SIG-M5 (cell line): ENCODE measurements at regions not wholly inside any gene's neighbourhood (a gene's known extent, or its start where the extent isn't known, plus 50 kb on each side); places are given as distances from the start of the nearest gene placed in this dataset.
"Not testable (repeated sequence)": the region's sequence is repeated elsewhere in the genome, so short reads cannot be mapped to it uniquely, and the experiment has no call there.

Experiments
- DNase-seq: peaks from one replicate; lab custom pipeline; 2025; lab: John Stamatoyannopoulos, UW

- no peak for DNase-seq
Observed at GRCh38 chr10:27388761-27389399, 115.2 kb upstream of the RAB18 start.

- DNase-seq, result no peak
Observed at GRCh38 chr10:27383595-27384542, 120.2 kb upstream of the RAB18 start.

DNA sequence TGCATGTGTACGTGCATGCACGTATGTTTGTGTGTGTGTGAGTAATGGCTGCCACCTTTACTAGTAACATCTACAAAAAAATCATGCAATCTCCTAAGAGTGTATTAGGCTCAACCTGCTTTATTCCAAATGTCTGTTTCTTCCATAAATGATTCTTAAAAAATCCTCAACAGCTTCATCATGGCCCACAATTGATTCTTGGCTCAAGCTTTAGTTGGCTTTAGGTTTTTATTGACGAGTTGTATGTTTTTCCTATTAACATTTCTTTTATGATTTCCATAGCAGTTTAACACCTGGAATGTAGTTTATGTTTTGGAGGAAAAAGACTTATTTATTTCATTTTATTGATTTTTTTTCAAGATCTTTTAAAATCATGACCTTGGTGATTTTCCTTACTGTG is 121.9 kb upstream of the RAB18 start:
- DNase-seq, result no peak

DNA sequence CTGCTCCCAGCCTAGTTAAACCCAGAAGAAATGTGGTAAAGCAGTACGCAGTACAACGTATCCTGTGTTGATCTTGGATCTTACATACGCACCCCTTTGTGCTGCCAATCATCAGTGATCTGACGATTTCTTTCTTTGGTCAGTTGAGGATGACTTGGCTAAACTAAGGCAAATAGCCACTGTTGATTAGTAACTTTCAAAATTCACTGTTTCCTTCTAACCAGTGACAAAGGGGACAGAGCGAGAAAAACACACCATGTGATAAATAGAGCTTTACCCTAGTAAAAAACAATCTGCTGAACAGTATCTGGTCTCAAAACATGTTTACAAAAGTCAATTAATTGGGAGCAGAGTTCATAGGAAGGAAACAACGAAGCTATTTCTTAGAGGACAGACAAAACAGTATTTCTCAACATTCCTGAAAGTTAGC is 123.2 kb upstream of the RAB18 start:
- DNase-seq, result no peak

GRCh38 chr10:27379041-27379440 is 125.1 kb upstream of the RAB18 start:
- DNase-seq, result not testable (repeated sequence)

DNA sequence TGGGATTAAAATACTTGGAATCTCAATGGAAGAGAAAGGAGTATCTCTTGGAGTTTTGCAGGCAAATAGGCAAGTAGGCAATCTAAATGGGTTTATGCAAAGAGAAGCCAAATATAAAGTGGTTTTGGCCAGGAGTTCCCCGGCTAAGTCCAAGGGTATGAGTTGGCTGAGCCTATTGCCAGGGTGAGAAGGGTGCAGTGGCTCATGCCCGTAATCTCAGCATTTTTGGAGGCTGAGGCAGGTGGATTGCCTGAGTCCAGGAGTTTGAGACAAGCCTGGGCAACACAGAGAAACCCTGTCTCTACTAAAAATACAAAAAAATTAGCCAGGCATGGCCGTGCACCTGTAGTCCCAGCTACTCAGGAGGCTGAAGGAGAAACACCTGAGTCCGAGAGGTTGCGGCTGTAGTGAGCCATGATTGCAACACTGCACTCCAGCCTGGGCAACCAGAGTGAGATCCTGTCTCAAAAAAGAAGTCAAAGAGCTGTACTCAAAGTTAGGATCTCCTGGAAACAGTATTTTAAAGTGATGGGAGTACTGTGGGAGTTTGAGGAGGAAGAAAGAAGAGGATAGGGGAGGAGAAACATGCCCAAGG is 130.4 kb upstream of the RAB18 start:
- DNase-seq, result no peak

GRCh38 chr10:27372095-27372494 is 131.5 kb upstream of the ACBD5 start:
- no peak for DNase-seq

- DNase-seq, result not testable (repeated sequence)
Observed at GRCh38 chr10:27371375-27371774, 130.8 kb upstream of the ACBD5 start.

DNA sequence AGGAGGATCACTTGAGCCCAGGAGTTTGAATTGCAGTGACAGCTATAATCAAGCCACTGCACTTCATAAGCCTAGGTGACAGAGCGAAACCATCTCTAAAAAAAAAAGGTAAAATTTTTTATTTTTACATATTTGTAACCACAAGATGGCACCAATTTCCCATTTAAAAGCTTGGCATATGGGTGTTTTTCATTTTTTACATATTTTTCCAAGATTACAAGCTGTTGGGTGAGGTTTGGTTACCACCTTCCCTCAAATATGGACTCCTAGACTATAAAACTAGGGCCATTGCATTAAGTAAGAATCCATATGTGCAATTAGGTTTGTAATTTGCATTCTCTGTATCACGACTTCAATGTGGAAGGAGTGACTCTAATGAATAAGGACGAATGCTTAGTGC is 129.3 kb upstream of the ACBD5 start:
- DNase-seq, result no peak

GRCh38 chr10:27368706-27369105 is 128.1 kb upstream of the ACBD5 start:
- no peak for DNase-seq

GRCh38 chr10:27366769-27367168 is 126.2 kb upstream of the ACBD5 start:
- DNase-seq, result no peak

- no peak for DNase-seq
Observed at GRCh38 chr10:27364028-27364427, 123.4 kb upstream of the ACBD5 start.

DNA sequence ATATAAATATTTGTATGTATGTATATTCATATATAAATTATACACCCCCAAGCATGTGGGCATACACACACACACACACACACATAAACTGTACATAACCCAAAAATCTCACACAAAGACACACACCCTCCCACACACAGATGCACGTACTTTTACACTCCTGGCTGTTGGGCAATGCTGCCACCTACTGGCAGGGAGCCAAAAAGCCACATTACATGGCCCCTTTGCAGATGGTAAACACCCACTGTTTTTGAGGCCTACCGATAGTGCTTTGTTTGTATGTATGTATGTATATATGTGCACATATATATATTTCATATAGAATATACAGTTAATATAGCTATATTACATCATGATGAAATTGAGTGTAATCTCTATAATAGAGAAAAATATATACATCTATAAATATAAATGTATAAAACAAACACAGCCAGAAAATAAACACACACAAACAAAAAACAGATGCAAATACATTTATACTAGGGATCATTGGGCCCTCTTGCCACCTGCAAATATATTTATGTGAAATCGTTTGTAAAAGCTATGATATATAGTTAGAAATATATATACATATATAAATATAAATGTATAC is 120.1 kb upstream of the ACBD5 start:
- DNase-seq, result no peak

- DNase-seq, result no peak
Observed at GRCh38 chr10:27359792-27360355, 119.3 kb upstream of the ACBD5 start.

- DNase-seq, result no peak
Observed at GRCh38 chr10:27356738-27357137, 116.1 kb upstream of the ACBD5 start.

DNA sequence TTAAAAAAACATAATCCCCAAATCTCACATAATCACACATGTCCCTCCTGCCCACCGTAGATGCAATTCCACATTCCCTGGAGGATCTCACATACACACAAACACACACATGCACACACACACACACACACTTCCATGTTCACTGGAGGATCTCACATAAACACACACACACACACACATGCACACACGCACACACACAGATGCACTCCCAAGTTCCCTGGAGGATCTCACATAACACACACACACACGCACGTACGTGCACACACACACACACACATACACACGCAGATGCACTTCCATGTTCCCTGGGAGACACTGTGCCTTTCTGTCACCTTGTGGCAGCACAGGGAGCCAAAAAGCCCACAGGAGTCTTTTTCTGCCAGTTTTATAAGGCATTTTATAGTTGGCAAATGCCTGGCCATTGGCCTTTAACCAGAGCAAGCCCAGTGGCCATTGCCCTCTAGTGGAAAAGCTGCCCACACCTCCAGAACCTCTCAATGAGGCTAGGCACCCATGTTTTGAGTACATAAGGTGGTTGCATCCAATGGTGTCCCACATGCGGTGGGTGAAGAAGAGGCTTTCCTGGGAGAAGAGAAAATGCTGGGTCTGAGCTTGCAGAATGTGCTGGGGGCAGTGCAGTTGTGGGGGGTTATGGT is 115.4 kb upstream of the ACBD5 start:
- no peak for DNase-seq

- not testable (repeated sequence) for DNase-seq
Observed at GRCh38 chr10:27354643-27355270, 114.2 kb upstream of the ACBD5 start.

- DNase-seq, result not testable (repeated sequence)
Observed at GRCh38 chr10:27354100-27354499, 113.5 kb upstream of the ACBD5 start.

DNA sequence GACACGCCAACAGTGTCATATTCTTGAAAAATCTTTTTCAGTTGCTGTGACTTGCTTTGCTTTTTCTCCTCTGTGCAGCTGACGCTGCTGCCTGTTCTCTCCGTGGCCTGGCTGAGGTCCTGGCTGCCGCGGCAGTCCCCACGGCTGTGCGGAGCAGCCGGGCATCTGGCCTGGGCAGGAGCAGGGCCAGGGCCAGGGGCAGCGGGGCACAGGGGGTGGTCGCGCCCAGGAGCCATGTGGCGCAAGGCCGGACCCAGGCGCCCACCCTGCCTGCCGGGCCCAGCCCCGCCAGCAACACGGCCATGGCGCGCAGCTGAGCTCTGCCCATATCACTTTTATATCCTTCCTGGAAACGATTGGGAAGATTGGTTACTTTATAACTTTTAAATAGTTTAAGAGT is 109.4 kb upstream of the ACBD5 start:
- no peak for DNase-seq

- not testable (repeated sequence) for DNase-seq
Observed at GRCh38 chr10:27347827-27348207, 107.2 kb upstream of the ACBD5 start.

GRCh38 chr10:27345455-27345920 is 104.9 kb upstream of the ACBD5 start:
- DNase-seq, result no peak
